ENCODE measurements at regions not wholly inside any gene's neighbourhood (a gene's known extent, or its start where the extent isn't known, plus 50 kb on each side); places are given as distances from the start of the nearest gene placed in this dataset.

GRCh38 chr21:31503467-31503866 lies 156.0 kb upstream of the SOD1 start:
- H3K79me1 ChIP-seq (ENCODE audit: low read depth, low read length) = peaks cover 6% of the 10 kb centered on the region
- H2AFZ ChIP-seq (ENCODE audit: low read length) = no peak overlapping the region
- ChIA-PET CTCF (ENCODE audit: partially characterized antibody) (interaction anchor here (2.3 kb wide), 1 partner anchor 77 kb away, joined by 7 read pairs; no protein-coding TSS in a partner anchor), POLR2A (ENCODE audit: partially characterized antibody) (no interaction called here)
- no peak overlapping the region for H2BK15ac ChIP-seq (ENCODE audit: low read length)
- no peak for DNase-seq (ENCODE audit: low read depth in 1 of 2, low spot score in 2 of 2)
- no peak overlapping the region for H3K4me3 ChIP-seq (ENCODE audit: extremely low read depth in 1 of 4, insufficient read depth in 2 of 4, low read depth in 3 of 4, low read length in 4 of 4)
- no peak overlapping the region for H3K9ac ChIP-seq (replicated peaks in 1 of 4; ENCODE audit: extremely low read depth in 1 of 4, low read depth in 3 of 4, low read length in 3 of 4)
- no peak overlapping the region for H2AK5ac ChIP-seq (ENCODE audit: low read depth, low read length)
- no peak overlapping the region for H2BK5ac ChIP-seq (ENCODE audit: low read depth, low read length)
- no peak overlapping the region for H2BK20ac ChIP-seq (ENCODE audit: low read length)
- H4K5ac ChIP-seq (ENCODE audit: insufficient read length, low read depth, low read length) = no peak overlapping the region
- no peaks in the 10 kb centered on the region for H4K20me1 ChIP-seq (replicated peaks in 1 of 2; ENCODE audit: control insufficient read depth in 1 of 2, insufficient read depth in 2 of 2, low read length in 2 of 2)
- H3K9me3 ChIP-seq (ENCODE audit: insufficient read depth in 2 of 2, low read depth in 1 of 2, low read length in 1 of 2) = no peaks in the 10 kb centered on the region
- no peak overlapping the region for H3K23ac ChIP-seq (ENCODE audit: insufficient read length)
- 93% methylated on average over 1 of the region's 2 CpGs; no CpG with 5 or more reads in 1 of the 2 experiments for WGBS, 2 experiments (ENCODE audit: extremely low coverage in 1 of 2, insufficient coverage in 1 of 2, insufficient read length in 1 of 2, insufficient replicate concordance in 2 of 2, low coverage in 1 of 2, low lambda C conversion rate in 2 of 2, missing lambda C conversion rate in 1 of 2)
- H4K8ac ChIP-seq (ENCODE audit: extremely low read depth, insufficient read depth, low read length) = no peak overlapping the region
- H2BK120ac ChIP-seq (replicated peaks; ENCODE audit: low read depth, low read length) = no peak overlapping the region
- peaks cover 0 to 23% of the 10 kb centered on the region in 2 experiments; a peak in 2 of 4 replicates for H3K79me2 ChIP-seq (ENCODE audit: control insufficient read depth in 1 of 2, insufficient read depth in 2 of 2, low read length in 2 of 2)
- FAIRE-seq = no peak
- no peaks in the 10 kb centered on the region for H3K36me3 ChIP-seq (ENCODE audit: control insufficient read depth in 2 of 4, insufficient read depth in 4 of 4, low read length in 3 of 4)
- no peak overlapping the region for H2BK12ac ChIP-seq (ENCODE audit: low read depth, low read length)
- no peak overlapping the region for H4K91ac ChIP-seq (replicated peaks; ENCODE audit: insufficient read length, low read length)
- H3K4ac ChIP-seq (replicated peaks; ENCODE audit: insufficient read length, low read depth, low read length) = no peak overlapping the region
- H3K18ac ChIP-seq (ENCODE audit: extremely low read depth, low read length) = no peak overlapping the region; the same call in 1 of the 2 replicates
- no peak overlapping the region for H3K14ac ChIP-seq (ENCODE audit: insufficient read length)
- H3K56ac ChIP-seq (replicated peaks; ENCODE audit: insufficient read length, low read depth, low read length) = no peak overlapping the region
- peaks cover 0 to 10% (median 3%) of the 10 kb centered on the region in 4 experiments; a peak in 5 of 7 replicates for H3K4me1 ChIP-seq (replicated peaks in 1 of 4; ENCODE audit: control insufficient read depth in 3 of 4, insufficient read depth in 4 of 4, low read length in 3 of 4)
- H3K27me3 ChIP-seq (replicated peaks in 1 of 4; ENCODE audit: control insufficient read depth in 3 of 4, extremely low read depth in 1 of 4, insufficient read depth in 3 of 4, low read length in 3 of 4) = no peaks in the 10 kb centered on the region
- no peaks in the 10 kb centered on the region; the same call in 1 of the 2 replicates for H3K23me2 ChIP-seq (ENCODE audit: low read depth, low read length)
- no peak overlapping the region for H3K4me2 ChIP-seq (ENCODE audit: insufficient read depth in 1 of 2, low read depth in 2 of 2, low read length in 2 of 2)
- H3K27ac ChIP-seq (ENCODE audit: low read depth, low read length) = no peak overlapping the region
- TF ChIP-seq FOSL1 (IDR thresholded peaks at IDR 0.05; ENCODE audit: insufficient read depth, low read depth, low read length) (no peak), SP4 (IDR thresholded peaks at IDR 0.05; ENCODE audit: low read length) (no peak), TCF12 (IDR thresholded peaks at IDR 0.05; ENCODE audit: low read depth, low read length) (no peak), SRF (IDR thresholded peaks at IDR 0.05; ENCODE audit: low read depth, low read length) (no peak), CBX5 (IDR thresholded peaks at IDR 0.05; ENCODE audit: low read depth, low read length) (no peak), CHD1 (IDR thresholded peaks at IDR 0.05; ENCODE audit: low read depth, low read length) (no peak), SP1 (IDR thresholded peaks at IDR 0.05; ENCODE audit: low read depth, low read length) (no peak), TEAD4 (IDR thresholded peaks at IDR 0.05; ENCODE audit: low read depth, low read length) (no peak), RFX5 (IDR thresholded peaks at IDR 0.05; ENCODE audit: borderline replicate concordance, low read depth, low read length) (no peak), POLR2A (IDR thresholded peaks at IDR 0.05; ENCODE audit: control extremely low read depth in 1 of 2, low read depth in 2 of 2, low read length in 2 of 2) (no peak)
- TF ChIP-seq, protein P1, sequence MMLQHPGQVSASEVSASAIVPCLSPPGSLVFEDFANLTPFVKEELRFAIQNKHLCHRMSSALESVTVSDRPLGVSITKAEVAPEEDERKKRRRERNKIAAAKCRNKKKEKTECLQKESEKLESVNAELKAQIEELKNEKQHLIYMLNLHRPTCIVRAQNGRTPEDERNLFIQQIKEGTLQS (IDR thresholded peaks at IDR 0.05; ENCODE audit: insufficient read depth, low read depth, low read length) = no peak
- TF ChIP-seq, protein P2, sequence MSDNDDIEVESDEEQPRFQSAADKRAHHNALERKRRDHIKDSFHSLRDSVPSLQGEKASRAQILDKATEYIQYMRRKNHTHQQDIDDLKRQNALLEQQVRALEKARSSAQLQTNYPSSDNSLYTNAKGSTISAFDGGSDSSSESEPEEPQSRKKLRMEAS (IDR thresholded peaks at IDR 0.05) = no peak
- TF ChIP-seq, protein P3, sequence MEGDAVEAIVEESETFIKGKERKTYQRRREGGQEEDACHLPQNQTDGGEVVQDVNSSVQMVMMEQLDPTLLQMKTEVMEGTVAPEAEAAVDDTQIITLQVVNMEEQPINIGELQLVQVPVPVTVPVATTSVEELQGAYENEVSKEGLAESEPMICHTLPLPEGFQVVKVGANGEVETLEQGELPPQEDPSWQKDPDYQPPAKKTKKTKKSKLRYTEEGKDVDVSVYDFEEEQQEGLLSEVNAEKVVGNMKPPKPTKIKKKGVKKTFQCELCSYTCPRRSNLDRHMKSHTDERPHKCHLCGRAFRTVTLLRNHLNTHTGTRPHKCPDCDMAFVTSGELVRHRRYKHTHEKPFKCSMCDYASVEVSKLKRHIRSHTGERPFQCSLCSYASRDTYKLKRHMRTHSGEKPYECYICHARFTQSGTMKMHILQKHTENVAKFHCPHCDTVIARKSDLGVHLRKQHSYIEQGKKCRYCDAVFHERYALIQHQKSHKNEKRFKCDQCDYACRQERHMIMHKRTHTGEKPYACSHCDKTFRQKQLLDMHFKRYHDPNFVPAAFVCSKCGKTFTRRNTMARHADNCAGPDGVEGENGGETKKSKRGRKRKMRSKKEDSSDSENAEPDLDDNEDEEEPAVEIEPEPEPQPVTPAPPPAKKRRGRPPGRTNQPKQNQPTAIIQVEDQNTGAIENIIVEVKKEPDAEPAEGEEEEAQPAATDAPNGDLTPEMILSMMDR (IDR thresholded peaks at IDR 0.05; ENCODE audit: control extremely low read depth in 1 of 3, insufficient read depth in 1 of 3, low read depth in 1 of 3, low read length in 3 of 3) = no peak
